BJ (cell line): ENCODE measurements at regions not wholly inside any gene's neighbourhood (a gene's known extent, or its start where the extent isn't known, plus 50 kb on each side); places are given as distances from the start of the nearest gene placed in this dataset.

ENCODE experiments used
- CTCF ChIA-PET: fragments of 350-600 bp; formaldehyde crosslinking; extraction: SDS; loops from one replicate; lab custom pipeline; 2021; ENCODE audit warnings: antibody characterized with exemption, inconsistent platforms; lab: Yijun Ruan, JAX
- POLR2A ChIA-PET: fragments of 300-600 bp; sonication (Branson Sonifier 250); formaldehyde crosslinking; extraction: SDS; loops from one replicate; lab custom pipeline; 2021; ENCODE audit warnings: antibody characterized with exemption; lab: Charles Lee
- DNase-seq: peaks from one replicate; pipeline ENCODE4 v3.0.0-alpha.2; 2011; ENCODE audit warnings: low read depth
- H3K27me3 ChIP-seq: 2 replicates; pipeline ENCODE4 v1.6.0; 2011; ENCODE audit warnings: low read length; ENCODE audit not compliant: control insufficient read depth, insufficient read depth
- H3K36me3 ChIP-seq: 2 replicates; pipeline ENCODE4 v1.5.1; 2011; ENCODE audit warnings: low read length; ENCODE audit not compliant: control insufficient read depth, insufficient read depth
- H3K4me3 ChIP-seq: 2 replicates; pipeline ENCODE4 v1.5.1; 2011; ENCODE audit warnings: low read depth, mild to moderate bottlenecking, control low read depth, low read length
- CTCF ChIP-seq: IDR thresholded peaks from 2 replicates; pipeline ENCODE4 v1.5.1; 2011; ENCODE audit warnings: low read depth, mild to moderate bottlenecking, control low read depth, inconsistent platforms, low read length, moderate library complexity; ENCODE audit not compliant: insufficient read depth

GRCh38 chr14:78073028-78073427 is 97.1 kb upstream of the NRXN3 start:
- POLR2A ChIA-PET: no interaction called here
- no peaks in the 10 kb centered on the region for H3K36me3 ChIP-seq
- CTCF ChIA-PET: interaction anchor here (0.7 kb wide), 1 partner anchor 51 kb away, joined by 3 read pairs; no protein-coding TSS in a partner anchor
- no peak for DNase-seq
- TF ChIP-seq CTCF: no peak
- H3K27me3 ChIP-seq: no peaks in the 10 kb centered on the region
- no peak overlapping the region for H3K4me3 ChIP-seq

- ChIA-PET POLR2A (no interaction called here), CTCF (interaction anchor here (0.7 kb wide), 1 partner anchor 290 kb away, joined by 3 read pairs; no protein-coding TSS in a partner anchor)
These were observed 95.6 kb upstream of the NRXN3 start for GRCh38 chr14:78074561-78074960.

DNA sequence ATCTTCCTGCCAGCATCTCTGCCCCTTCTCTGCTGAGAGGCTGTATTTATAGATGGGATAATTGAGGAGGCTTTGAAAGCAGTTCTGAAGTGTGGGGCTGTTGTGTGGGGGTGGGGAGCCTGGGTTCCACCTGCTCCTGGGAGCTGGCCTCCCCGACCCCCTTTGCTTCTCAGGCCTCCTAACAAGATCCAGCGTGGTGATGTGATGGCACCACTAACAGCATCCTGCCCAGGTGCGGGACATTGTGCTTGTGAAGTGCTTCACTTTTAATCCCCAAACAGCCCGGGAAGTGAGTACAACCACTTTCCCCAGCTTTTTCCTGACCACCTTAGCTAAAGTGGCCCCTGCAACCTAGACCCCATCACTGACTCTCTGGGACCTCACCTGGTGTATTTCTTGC is 95.1 kb upstream of the NRXN3 start:
- no peak for TF ChIP-seq CTCF
- Histone ChIP-seq H3K27me3 (no peaks in the 10 kb centered on the region), H3K4me3 (no peak overlapping the region), H3K36me3 (no peaks in the 10 kb centered on the region)
- ChIA-PET CTCF (interaction anchor here (0.7 kb wide), 1 partner anchor 289 kb away, joined by 3 read pairs; no protein-coding TSS in a partner anchor), POLR2A (no interaction called here)
- no peak for DNase-seq

More at GRCh38 chr14:78074561-78074960, 95.6 kb upstream of the NRXN3 start:
- TF ChIP-seq CTCF: no peak
- no peak for DNase-seq
- Histone ChIP-seq H3K27me3 (no peaks in the 10 kb centered on the region), H3K4me3 (no peak overlapping the region), H3K36me3 (no peaks in the 10 kb centered on the region)

GRCh38 chr14:78075555-78076277 is 94.5 kb upstream of the NRXN3 start:
- no peaks in the 10 kb centered on the region for H3K27me3 ChIP-seq
- DNase-seq: no peak
- CTCF ChIA-PET: no interaction called here
- no peak overlapping the region for H3K4me3 ChIP-seq
- H3K36me3 ChIP-seq: no peaks in the 10 kb centered on the region
- TF ChIP-seq CTCF: no peak
- POLR2A ChIA-PET: no interaction called here

- no peak for TF ChIP-seq CTCF
- CTCF ChIA-PET: no interaction called here
- POLR2A ChIA-PET: no interaction called here
- Histone ChIP-seq H3K36me3 (no peaks in the 10 kb centered on the region), H3K27me3 (no peaks in the 10 kb centered on the region), H3K4me3 (no peak overlapping the region)
- DNase-seq: no peak
These were observed 88.9 kb upstream of the NRXN3 start for GRCh38 chr14:78081245-78081644.
